ENCODE measurements at regions not wholly inside any gene's neighbourhood (a gene's known extent, or its start where the extent isn't known, plus 50 kb on each side); places are given as distances from the start of the nearest gene placed in this dataset.

DNA sequence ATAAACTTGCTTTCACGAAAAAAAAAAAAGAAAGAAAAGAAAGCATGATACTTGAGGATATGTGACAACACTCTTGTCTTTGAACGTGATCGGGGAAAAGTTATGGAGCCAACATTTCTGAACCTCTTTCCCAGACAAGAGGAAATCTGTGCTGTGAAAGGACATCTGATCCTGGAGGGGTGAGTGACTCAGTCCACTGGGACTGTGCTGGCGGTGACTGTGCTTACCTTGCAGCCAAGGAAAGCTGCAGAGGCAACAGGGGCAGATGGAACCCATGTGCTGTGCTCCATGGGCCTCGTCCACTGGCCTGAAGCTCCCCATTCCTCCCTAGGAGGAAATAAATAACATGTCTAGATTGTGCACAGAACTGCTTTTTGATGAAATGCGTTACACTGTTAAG is 116.5 kb upstream of the RAB11FIP2 start:
- TF ChIP-seq EP300 (IDR thresholded peaks at IDR 0.05) (no peak), CTCF (IDR thresholded peaks at IDR 0.05) (no peak), POLR2AphosphoS5 (IDR thresholded peaks at IDR 0.05) (no peak), POLR2A (IDR thresholded peaks at IDR 0.05) (no peak)
- Histone ChIP-seq H3K4me3 (no peak overlapping the region), H3K36me3 (no peaks in the 10 kb centered on the region), H3K4me1 (no peaks in the 10 kb centered on the region), H3K9me3 (no peaks in the 10 kb centered on the region), H3K27me3 (no peaks in the 10 kb centered on the region), H3K27ac (no peak overlapping the region)
- ATAC-seq = no peak
- 74 to 92% methylated on average over 3 to 5 of the region's 6 CpGs for WGBS, 2 donors (ENCODE audit: low coverage in 1 of 2)

GRCh38 chr10:118161461-118162246 is 114.9 kb upstream of the RAB11FIP2 start:
- Histone ChIP-seq H3K27ac (no peak overlapping the region), H3K27me3 (no peaks in the 10 kb centered on the region), H3K4me1 (no peaks in the 10 kb centered on the region), H3K36me3 (no peaks in the 10 kb centered on the region), H3K4me3 (no peak overlapping the region), H3K9me3 (no peaks in the 10 kb centered on the region)
- ATAC-seq = no peak
- 52 to 74% methylated on average over 6 of the region's 6 CpGs for whole genome bisulfite sequencing, 2 donors (ENCODE audit: low coverage in 1 of 2)
- TF ChIP-seq POLR2AphosphoS5 (IDR thresholded peaks at IDR 0.05) (no peak), POLR2A (IDR thresholded peaks at IDR 0.05) (no peak), EP300 (IDR thresholded peaks at IDR 0.05) (no peak), CTCF (IDR thresholded peaks at IDR 0.05) (no peak)

DNA sequence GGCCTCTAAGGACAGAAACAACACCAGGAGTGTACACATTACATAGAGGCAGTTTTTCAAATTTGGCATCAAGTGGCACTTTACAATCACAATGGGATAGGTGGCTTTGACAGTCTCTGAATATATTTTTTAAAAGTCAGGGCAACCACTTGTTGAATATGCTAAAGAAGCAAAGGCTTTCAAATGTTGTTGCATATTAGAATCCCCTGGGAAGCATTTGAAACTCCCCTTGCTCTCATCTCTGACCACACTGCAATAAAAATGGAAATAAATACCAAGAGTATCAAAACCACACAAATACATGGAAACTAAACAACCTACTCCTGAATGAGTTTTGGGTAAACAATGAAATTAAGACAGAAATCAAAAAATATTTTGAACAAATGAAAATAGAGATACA is 106.5 kb upstream of the RAB11FIP2 start:
- Histone ChIP-seq H3K4me1 (peaks cover 0 to 7% (median 0%) of the 10 kb centered on the region in 3 donors), H3K27ac (no peak overlapping the region), H3K9me3 (no peaks in the 10 kb centered on the region), H3K27me3 (no peaks in the 10 kb centered on the region), H3K4me3 (no peak overlapping the region), H3K36me3 (no peaks in the 10 kb centered on the region)
- ATAC-seq = no peak
- TF ChIP-seq POLR2AphosphoS5 (IDR thresholded peaks at IDR 0.05) (no peak), EP300 (IDR thresholded peaks at IDR 0.05) (no peak), POLR2A (IDR thresholded peaks at IDR 0.05) (no peak)

- Histone ChIP-seq H3K27me3 (no peaks in the 10 kb centered on the region), H3K9me3 (no peaks in the 10 kb centered on the region), H3K27ac (no peak overlapping the region), H3K4me1 (peaks cover 0 to 13% (median 0%) of the 10 kb centered on the region in 3 donors), H3K4me3 (no peak overlapping the region), H3K36me3 (no peaks in the 10 kb centered on the region)
- 76 to 100% methylated on average over 2 of the region's 2 CpGs for WGBS, 2 donors (ENCODE audit: low coverage in 1 of 2)
- no peak for TF ChIP-seq CTCF (IDR thresholded peaks at IDR 0.05)
- TF ChIP-seq POLR2A (IDR thresholded peaks at IDR 0.05) = no peak
- TF ChIP-seq POLR2AphosphoS5 (IDR thresholded peaks at IDR 0.05) = no peak
- no peak for TF ChIP-seq EP300 (IDR thresholded peaks at IDR 0.05)
- no peak for ATAC-seq
Measured at GRCh38 chr10:118151461-118151860, 104.7 kb upstream of the RAB11FIP2 start.

DNA sequence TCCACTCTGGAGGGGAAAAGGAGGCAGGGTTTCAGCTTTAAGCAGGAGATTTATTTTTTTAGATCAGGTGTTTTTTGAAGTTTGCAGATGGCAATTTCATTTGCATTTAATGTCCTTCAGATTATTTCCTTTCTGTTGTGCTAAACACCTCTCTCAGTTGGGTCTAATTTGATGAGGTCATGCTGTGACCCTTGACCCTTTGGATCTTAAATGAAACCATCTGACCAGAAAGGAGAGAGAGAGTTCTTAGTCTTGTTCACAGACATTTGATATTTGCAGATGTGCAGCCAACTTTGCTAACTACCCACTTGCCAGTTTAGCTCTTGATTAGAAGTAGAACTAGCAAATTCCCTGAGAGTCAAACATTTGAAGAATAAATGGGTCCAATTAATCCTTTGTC is 101.5 kb upstream of the RAB11FIP2 start:
- H3K27ac ChIP-seq = no peak overlapping the region
- TF ChIP-seq EP300 (IDR thresholded peaks at IDR 0.05) = no peak
- no peak for TF ChIP-seq POLR2A (IDR thresholded peaks at IDR 0.05)
- no peak for TF ChIP-seq CTCF (IDR thresholded peaks at IDR 0.05)
- no peak for TF ChIP-seq POLR2AphosphoS5 (IDR thresholded peaks at IDR 0.05)
- no peaks in the 10 kb centered on the region for H3K36me3 ChIP-seq
- no peak overlapping the region for H3K4me3 ChIP-seq
- no peaks in the 10 kb centered on the region for H3K9me3 ChIP-seq
- H3K27me3 ChIP-seq = no peaks in the 10 kb centered on the region
- peaks cover 0 to 13% (median 0%) of the 10 kb centered on the region in 3 donors for H3K4me1 ChIP-seq
- ATAC-seq = no peak
